GM23248 (cell line): ENCODE measurements at regions not wholly inside any gene's neighbourhood (a gene's known extent, or its start where the extent isn't known, plus 50 kb on each side); places are given as distances from the start of the nearest gene placed in this dataset.
"Not testable (repeated sequence)": the region's sequence is repeated elsewhere in the genome, so short reads cannot be mapped to it uniquely, and the experiment has no call there.

Experiments
- DNase-seq: peaks from one replicate; pipeline ENCODE4 v3.0.0-alpha.2; 2015
- H2AFZ ChIP-seq: fragments of 200-600 bp; sonication (generic); 2 replicates; pipeline ENCODE4 v1.6.1; 2016; ENCODE audit warnings: antibody characterized with exemption
- H3F3A ChIP-seq: fragments of 200-600 bp; sonication (generic); 2 replicates; pipeline ENCODE4 v1.6.1; 2016; ENCODE audit warnings: mild to moderate bottlenecking, antibody characterized with exemption, mixed run types; ENCODE audit not compliant: insufficient read depth
- H3K27ac ChIP-seq: fragments of 200-600 bp; sonication (generic); 2 replicates; pipeline ENCODE4 v1.5.1; 2016; ENCODE audit warnings: mild to moderate bottlenecking
- H3K27me3 ChIP-seq: fragments of 200-600 bp; sonication (generic); replicated peaks from 2 replicates; pipeline ENCODE4 v1.6.1; 2016; ENCODE audit warnings: mild to moderate bottlenecking; ENCODE audit not compliant: insufficient read depth
- H3K36me3 ChIP-seq: fragments of 200-600 bp; sonication (generic); 2 replicates; pipeline ENCODE4 v1.6.1; 2016; ENCODE audit warnings: low read depth, mild to moderate bottlenecking
- H3K4me1 ChIP-seq: fragments of 200-600 bp; sonication (generic); 2 replicates; pipeline ENCODE4 v1.6.1; 2016; ENCODE audit warnings: mild to moderate bottlenecking; ENCODE audit not compliant: insufficient read depth
- H3K4me2 ChIP-seq: fragments of 200-600 bp; sonication (generic); one replicate; pipeline ENCODE4 v1.6.1; 2016; ENCODE audit warnings: mild to moderate bottlenecking; ENCODE audit not compliant: unreplicated experiment
- H3K4me3 ChIP-seq: fragments of 200-600 bp; sonication (generic); 2 replicates; pipeline ENCODE4 v1.5.1; 2016; ENCODE audit warnings: mild to moderate bottlenecking
- H3K79me2 ChIP-seq: fragments of 200-600 bp; sonication (generic); 2 replicates; pipeline ENCODE4 v1.6.1; 2016; ENCODE audit warnings: mild to moderate bottlenecking; ENCODE audit not compliant: insufficient read depth
- H3K9ac ChIP-seq: fragments of 200-600 bp; sonication (generic); 2 replicates; pipeline ENCODE4 v1.6.1; 2016; ENCODE audit warnings: mild to moderate bottlenecking
- H3K9me2 ChIP-seq: fragments of 200-600 bp; sonication (generic); 2 replicates; pipeline ENCODE4 v1.6.1; 2016; ENCODE audit warnings: mixed run types, mild to moderate bottlenecking, moderate library complexity; ENCODE audit not compliant: insufficient read depth
- H3K9me3 ChIP-seq: fragments of 200-600 bp; sonication (generic); one replicate; pipeline ENCODE4 v1.6.1; 2017; ENCODE audit warnings: low read depth
- H4K20me1 ChIP-seq: fragments of 200-600 bp; sonication (generic); 2 replicates; pipeline ENCODE4 v1.6.0; 2016; ENCODE audit not compliant: insufficient read depth
- EZH2 ChIP-seq: fragments of 200-600 bp; sonication (generic); IDR thresholded peaks from 2 replicates; pipeline ENCODE4 v1.6.1; 2018; ENCODE audit warnings: antibody characterized with exemption, mild to moderate bottlenecking; ENCODE audit not compliant: insufficient read depth, poor library complexity, severe bottlenecking
- EZH2phosphoT487 ChIP-seq: fragments of 200-600 bp; sonication (generic); IDR thresholded peaks from 2 replicates; pipeline ENCODE4 v1.6.1; 2018; ENCODE audit warnings: antibody characterized with exemption, moderate library complexity, mild to moderate bottlenecking, low read depth; ENCODE audit not compliant: insufficient read depth
- WGBS, 2 experiments: methylation state at CpG; one replicate each; pipeline ENCODE4 v1.1.6; 2015 to 2017; ENCODE audit warnings: low lambda C conversion rate in 2 of 2, low coverage in 1 of 2; ENCODE audit errors: missing lambda C conversion rate in 2 of 2; 5-methylcytosine and 5-hydroxymethylcytosine counted together
- in situ Hi-C: fragments of 300-500 bp; cut with MboI; formaldehyde crosslinking; loops from 2 replicates; pipeline ENCODE4 v1.15.0; 2020

DNA sequence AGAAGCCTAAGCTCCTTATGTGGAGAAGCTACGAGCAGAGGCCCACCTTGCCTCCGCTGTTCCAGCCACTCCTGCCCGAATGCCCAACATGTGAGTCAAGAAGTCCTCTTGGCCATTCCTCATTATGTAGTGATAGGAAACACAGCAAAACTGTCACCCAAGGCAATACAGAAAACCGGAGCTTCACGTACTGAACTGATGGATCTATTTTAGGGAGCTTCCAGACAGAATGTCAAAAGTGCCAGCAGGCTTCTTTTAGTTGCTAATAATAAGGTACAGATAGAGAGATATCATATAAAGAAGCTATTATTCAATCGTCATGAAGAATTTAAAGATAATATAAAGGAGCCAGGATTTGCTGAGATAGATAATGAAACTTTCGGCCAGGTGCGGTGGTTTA is 91.6 kb upstream of the SYT10 start:
- no peak overlapping the region for H2AFZ ChIP-seq
- H3K9me2 ChIP-seq: no peaks in the 10 kb centered on the region
- H3K79me2 ChIP-seq: no peaks in the 10 kb centered on the region
- H3K9ac ChIP-seq: no peak overlapping the region
- H3K27ac ChIP-seq: no peak overlapping the region
- H3K4me3 ChIP-seq: no peak overlapping the region
- in situ Hi-C loops: no loop called here
- DNase-seq: no peak
- H3K4me1 ChIP-seq: no peaks in the 10 kb centered on the region
- H3K9me3 ChIP-seq: no peaks in the 10 kb centered on the region
- H3K36me3 ChIP-seq: no peaks in the 10 kb centered on the region
- WGBS, 2 experiments: 35 to 40% methylated on average over 8 of the region's 8 CpGs
- no peaks in the 10 kb centered on the region for H3K27me3 ChIP-seq
- H3K4me2 ChIP-seq: no peak overlapping the region
- H3F3A ChIP-seq: no peaks in the 10 kb centered on the region
- TF ChIP-seq EZH2 (no peak), EZH2phosphoT487 (no peak)
- no peaks in the 10 kb centered on the region for H4K20me1 ChIP-seq

- Histone ChIP-seq H3F3A (no peaks in the 10 kb centered on the region), H3K4me1 (no peaks in the 10 kb centered on the region), H4K20me1 (no peaks in the 10 kb centered on the region), H3K36me3 (no peaks in the 10 kb centered on the region), H3K9ac (no peak overlapping the region), H3K4me2 (no peak overlapping the region), H3K9me3 (peaks cover 3% of the 10 kb centered on the region), H3K27ac (no peak overlapping the region), H3K9me2 (no peaks in the 10 kb centered on the region), H3K79me2 (no peaks in the 10 kb centered on the region), H2AFZ (no peak overlapping the region), H3K4me3 (no peak overlapping the region), H3K27me3 (no peaks in the 10 kb centered on the region)
- in situ Hi-C loops: no loop called here
- WGBS, 2 experiments: 13 to 23% methylated on average over 1 of the region's 1 CpG
- TF ChIP-seq EZH2phosphoT487 (no peak), EZH2 (no peak)
- no peak for DNase-seq
These were observed 93.9 kb upstream of the SYT10 start for GRCh38 chr12:33533527-33533926.

DNA sequence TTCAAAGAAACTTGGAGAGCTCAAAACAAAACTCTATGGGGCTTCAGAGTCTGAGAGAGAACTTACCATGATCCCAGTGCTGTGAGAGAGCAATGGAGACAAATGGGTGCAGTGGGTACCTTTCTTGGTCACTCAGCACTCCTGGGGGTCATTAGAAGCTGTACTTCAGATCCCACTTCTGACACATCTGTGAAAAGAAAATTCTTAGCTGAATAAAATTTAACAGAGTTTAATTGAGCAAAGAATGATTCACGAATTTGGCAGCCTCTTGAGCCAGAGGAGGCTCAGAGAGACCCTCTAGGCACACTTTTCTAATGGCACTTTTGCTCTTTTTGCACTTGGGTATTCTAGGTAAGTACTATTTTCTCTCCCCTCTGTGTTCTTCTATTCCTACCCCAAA is 96.8 kb upstream of the SYT10 start:
- no peak for DNase-seq
- Histone ChIP-seq H3F3A (no peaks in the 10 kb centered on the region), H3K9me3 (peaks cover 5% of the 10 kb centered on the region), H3K9me2 (no peaks in the 10 kb centered on the region), H3K27ac (no peak overlapping the region), H3K27me3 (no peaks in the 10 kb centered on the region), H4K20me1 (no peaks in the 10 kb centered on the region), H3K9ac (no peak overlapping the region), H3K4me3 (no peak overlapping the region), H3K4me2 (no peak overlapping the region), H3K79me2 (no peaks in the 10 kb centered on the region), H3K36me3 (no peaks in the 10 kb centered on the region), H3K4me1 (no peaks in the 10 kb centered on the region), H2AFZ (no peak overlapping the region)
- WGBS, 2 experiments: 0% methylated on average over 1 of the region's 1 CpG
- TF ChIP-seq EZH2phosphoT487: no peak
- TF ChIP-seq EZH2: no peak
- in situ Hi-C loops: no loop called here

DNA sequence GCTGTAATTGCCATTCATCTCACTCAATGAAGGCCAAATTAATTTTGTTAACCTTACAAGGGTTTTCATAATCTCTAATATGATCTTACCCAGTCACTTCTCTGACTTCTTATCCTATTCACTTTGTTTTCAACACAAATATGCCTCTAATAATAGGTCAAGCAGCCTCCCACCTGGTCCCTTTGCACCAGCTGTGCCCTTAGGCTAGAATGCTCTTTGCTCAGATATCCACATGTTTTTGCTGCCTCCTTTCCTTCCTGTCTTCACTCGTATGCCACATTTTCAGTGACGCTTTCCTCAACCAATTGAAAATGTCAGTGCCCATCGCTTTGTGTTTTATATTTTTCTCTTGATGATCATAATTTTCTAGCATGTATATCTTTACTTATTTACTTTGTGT is 106.4 kb upstream of the SYT10 start:
- WGBS, 2 experiments: 14 to 27% methylated on average over 3 of the region's 3 CpGs
- no peak overlapping the region for H3K27ac ChIP-seq
- in situ Hi-C loops: no loop called here

GRCh38 chr12:33547084-33547483 is 107.5 kb upstream of the SYT10 start:
- WGBS, 2 experiments: 15 to 26% methylated on average over 3 of the region's 3 CpGs
- in situ Hi-C loops: no loop called here
- TF ChIP-seq EZH2: no peak
- TF ChIP-seq EZH2phosphoT487: no peak

More for the DNA sequence above, 106.4 kb upstream of the SYT10 start:
- TF ChIP-seq EZH2phosphoT487 (no peak), EZH2 (no peak)
- Histone ChIP-seq H3K4me3 (no peak overlapping the region), H3K27me3 (no peaks in the 10 kb centered on the region), H3K9me2 (no peaks in the 10 kb centered on the region), H3F3A (no peaks in the 10 kb centered on the region), H2AFZ (no peak overlapping the region), H3K9me3 (no peaks in the 10 kb centered on the region), H3K36me3 (no peaks in the 10 kb centered on the region), H4K20me1 (no peaks in the 10 kb centered on the region), H3K4me2 (no peak overlapping the region), H3K9ac (no peak overlapping the region), H3K4me1 (no peaks in the 10 kb centered on the region), H3K79me2 (no peaks in the 10 kb centered on the region)
- DNase-seq: no peak

DNA sequence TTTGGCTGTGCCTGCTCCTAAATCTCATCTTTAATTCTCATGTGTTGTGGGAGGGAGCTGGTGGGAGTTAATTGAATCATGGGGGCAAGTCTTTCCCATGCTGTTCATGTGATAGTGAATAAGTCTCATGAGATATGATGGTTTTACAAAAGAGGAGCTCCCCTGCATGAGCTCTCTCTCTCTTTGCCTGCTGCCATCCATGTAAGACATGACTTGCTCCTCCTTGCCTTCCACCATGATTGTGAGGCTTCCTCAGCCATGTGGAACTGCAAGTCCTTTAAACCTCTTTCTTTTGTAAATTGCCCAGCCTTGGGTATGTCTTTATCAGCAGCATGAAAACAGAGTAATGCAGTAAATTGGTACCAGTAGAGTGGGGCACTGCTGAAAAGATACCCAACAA is 110.6 kb upstream of the SYT10 start:
- H3K27ac ChIP-seq, H3K79me2 ChIP-seq, H4K20me1 ChIP-seq, H3K27me3 ChIP-seq, H3K4me1 ChIP-seq, H3K4me3 ChIP-seq, H3K9me3 ChIP-seq, H3K4me2 ChIP-seq, DNase-seq, H3K9ac ChIP-seq, H3K9me2 ChIP-seq, H3K36me3 ChIP-seq, in situ Hi-C loops, H3F3A ChIP-seq, H2AFZ ChIP-seq: not testable (repeated sequence)

More at GRCh38 chr12:33547084-33547483, 107.5 kb upstream of the SYT10 start:
- Histone ChIP-seq H4K20me1 (no peaks in the 10 kb centered on the region), H3K36me3 (no peaks in the 10 kb centered on the region), H3K27me3 (no peaks in the 10 kb centered on the region), H3K79me2 (no peaks in the 10 kb centered on the region), H3K4me3 (no peak overlapping the region), H3K9me3 (no peaks in the 10 kb centered on the region), H3K4me2 (no peak overlapping the region), H2AFZ (no peak overlapping the region), H3K4me1 (no peaks in the 10 kb centered on the region), H3F3A (no peaks in the 10 kb centered on the region), H3K27ac (no peak overlapping the region), H3K9me2 (no peaks in the 10 kb centered on the region), H3K9ac (no peak overlapping the region)
- DNase-seq: no peak
